ENCODE measurements at regions not wholly inside any gene's neighbourhood (a gene's known extent, or its start where the extent isn't known, plus 50 kb on each side); places are given as distances from the start of the nearest gene placed in this dataset.

DNA sequence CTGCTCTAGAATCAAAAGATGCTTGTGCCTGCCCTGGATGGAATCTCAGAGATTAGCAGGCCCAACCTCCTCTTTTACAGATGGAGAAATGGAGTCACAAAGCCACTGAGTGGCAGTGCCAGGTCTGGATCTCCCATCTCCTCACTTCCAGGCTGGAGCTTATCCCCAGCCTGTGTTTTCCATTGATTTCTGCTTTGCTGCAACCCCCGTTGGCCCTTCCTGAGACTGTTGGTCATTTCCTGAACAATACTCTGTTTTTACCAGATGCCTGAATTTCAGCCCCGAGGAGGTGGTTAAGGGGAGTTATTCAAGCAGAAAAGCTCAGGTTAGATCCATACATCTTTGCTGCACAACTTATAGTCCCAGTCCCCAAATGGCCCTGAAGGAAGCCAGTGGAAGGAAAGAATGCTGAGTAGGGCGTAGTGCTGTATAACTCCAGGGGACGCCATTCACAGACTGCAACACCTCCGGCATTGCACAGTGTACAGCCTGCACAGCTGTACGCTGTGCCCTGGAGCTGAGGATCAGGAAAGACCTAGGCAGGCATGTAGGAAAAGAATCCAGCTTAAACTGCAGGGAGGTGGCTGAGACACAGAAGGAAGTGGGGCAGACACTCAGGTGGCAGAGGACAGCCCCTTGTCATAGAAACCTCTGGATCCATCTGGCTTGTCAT is 77.5 kb downstream of the RPLP1 start:
- peak in 1 of 2 donors; percentile 35 for DNase-seq (ENCODE audit: low read depth in 2 of 2)

DNA sequence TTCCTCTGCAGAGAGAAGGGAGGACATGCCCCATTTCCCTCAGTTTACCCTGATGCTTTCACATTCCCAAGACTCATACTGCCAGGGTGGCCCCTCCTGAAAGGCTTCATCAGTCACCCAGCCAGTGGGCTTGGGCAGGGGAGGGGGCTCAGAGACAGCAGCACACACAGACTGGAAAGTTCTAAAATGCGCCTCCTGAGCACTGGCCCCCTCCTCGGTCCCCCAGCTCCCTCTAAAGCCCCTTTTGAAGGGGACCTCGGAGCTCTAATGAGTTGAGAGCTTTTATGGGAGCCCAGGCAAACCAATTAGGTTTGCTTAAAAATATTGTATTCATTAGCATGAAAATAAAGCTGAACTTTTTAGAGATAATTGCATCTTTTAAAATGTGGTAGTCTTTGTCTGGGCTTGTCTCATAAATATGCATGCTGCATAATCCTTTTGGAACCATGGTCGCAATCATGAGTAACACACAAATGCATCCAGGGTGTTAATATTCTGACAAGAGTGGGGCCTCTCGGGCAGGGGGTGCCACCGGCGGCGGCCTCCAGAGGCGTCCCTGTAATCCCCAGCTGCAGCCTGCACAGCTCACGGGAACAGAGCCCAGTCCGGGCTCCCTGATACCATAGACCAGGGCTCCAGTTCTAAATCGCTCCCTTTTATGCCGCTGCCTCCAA is 78.5 kb downstream of the RPLP1 start:
- DNase-seq (ENCODE audit: low read depth in 2 of 2) = no peak

DNA sequence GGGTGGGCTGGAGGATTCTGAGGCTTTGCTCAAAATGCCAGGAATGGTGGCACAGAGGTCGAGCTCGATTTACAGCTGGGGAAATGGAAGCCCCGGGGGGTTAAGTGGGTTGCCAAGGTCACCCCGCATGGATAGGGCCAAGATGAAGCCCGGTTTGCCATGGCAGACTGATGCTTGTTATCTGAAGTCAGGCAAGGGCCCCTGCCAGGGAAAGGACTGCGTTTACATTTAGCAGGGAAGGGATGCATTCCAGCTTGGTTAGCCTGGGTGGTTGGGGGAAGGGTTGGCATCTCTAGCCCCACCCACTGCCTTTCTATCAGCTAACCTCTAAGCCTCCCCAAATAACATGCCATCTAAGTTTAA is 79.0 kb downstream of the RPLP1 start:
- no peak for DNase-seq (ENCODE audit: low read depth in 2 of 2)

DNA sequence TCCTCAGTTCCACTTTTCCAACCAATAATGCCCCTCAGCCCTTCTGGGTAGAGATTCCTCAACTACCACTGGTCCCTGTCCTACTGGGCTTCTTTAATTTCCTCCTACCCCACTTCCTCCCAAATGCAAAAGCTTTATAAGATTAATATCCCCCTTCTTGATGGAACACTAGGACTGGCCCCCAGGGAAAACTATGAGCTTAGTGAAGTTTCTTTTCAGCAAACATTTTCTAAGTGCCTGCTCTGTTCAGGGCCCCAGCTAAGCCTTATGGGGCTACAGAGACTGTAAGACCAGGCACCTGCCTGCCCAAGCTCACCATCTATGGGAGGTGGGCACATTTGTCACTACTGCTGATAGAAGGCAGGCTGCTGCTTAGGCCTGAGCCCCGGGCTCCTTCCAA is 79.4 kb downstream of the RPLP1 start:
- no peak for DNase-seq (ENCODE audit: low read depth in 2 of 2)

DNA sequence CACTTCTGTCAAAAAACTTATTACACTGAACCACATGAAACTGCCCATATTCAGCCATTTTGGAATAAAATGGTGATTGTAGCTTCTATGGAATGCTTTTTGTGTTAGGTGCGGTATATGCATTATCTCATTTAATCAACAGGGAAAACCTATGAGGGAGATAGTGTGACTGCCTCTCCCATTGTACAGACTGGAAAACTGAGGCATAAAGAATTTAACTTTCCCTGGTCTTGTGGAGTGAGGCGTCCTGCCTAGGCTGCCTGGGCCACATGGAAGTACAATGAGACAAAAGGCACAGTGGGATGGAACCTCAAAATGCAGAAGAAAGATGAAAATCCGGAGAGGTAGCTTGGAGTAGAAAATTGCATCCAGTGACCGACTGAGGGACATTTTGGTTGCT is 80.2 kb downstream of the RPLP1 start:
- no peak for DNase-seq (ENCODE audit: low read depth in 2 of 2)

DNA sequence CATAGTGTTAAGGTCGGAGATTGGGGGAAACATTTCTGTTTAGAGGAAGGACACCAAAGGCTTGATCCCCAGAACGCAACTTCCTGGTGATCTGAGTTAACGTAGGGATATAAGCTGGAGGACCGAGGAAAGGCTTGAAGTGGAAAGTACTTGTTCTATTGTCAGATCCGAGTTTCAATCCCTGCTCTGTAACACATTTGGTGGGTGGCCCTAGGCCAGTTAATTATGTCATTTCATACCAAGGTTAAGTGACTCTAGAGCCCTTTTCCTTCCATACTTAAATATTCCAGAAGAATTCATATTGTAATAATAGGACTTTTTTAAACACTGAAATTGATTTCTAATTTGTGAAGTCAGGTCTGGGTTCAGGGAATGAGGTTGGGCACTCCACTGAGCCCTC is 80.9 kb downstream of the RPLP1 start:
- no peak for DNase-seq (ENCODE audit: low read depth in 2 of 2)

DNA sequence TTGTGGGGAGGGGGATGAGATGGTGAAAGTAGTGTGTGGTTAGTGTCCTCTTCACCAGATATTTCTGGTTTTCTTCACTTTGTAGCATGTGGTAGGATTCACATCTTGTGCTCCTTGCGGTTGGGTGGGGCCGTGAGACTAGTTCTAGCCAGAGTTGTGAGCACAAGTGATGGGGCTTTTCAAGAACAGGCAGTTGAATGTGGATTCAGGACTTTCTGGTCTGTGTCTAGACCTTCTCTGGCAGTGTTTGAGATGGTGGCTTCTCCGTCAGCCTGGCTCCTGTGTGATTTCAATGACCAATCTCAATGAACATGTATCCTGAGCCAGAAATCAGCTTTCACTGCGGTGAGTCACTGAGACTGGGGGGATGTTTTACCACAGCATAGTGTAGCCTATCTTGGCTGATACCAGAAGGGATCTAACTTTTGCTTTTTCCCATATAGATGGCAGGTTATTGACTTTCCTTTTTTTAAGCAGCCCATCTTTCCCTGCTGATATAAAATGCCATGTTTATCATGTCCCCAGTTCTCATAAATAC is 82.6 kb downstream of the RPLP1 start:
- DNase-seq (ENCODE audit: low read depth in 2 of 2) = no peak

DNA sequence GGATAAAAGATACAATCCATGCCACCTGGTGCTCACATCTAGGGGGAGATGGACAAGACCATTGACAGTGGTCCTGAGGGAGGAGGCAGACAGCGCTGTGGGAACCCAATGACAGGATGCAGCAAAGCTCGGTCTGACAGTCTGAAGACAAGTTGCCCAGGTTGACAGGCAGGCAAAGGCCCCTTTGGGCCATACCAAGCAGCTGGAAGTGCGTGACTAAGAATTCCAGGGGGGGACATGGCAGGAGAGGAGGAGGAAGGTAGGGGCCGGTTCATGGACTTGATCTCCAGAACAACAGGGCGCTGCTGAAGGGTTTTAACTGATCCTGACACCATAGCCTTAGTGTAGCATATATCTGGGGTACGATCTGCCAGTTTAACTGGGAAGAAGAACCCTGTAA is 83.4 kb downstream of the RPLP1 start:
- no peak for DNase-seq (ENCODE audit: low read depth in 2 of 2)

DNA sequence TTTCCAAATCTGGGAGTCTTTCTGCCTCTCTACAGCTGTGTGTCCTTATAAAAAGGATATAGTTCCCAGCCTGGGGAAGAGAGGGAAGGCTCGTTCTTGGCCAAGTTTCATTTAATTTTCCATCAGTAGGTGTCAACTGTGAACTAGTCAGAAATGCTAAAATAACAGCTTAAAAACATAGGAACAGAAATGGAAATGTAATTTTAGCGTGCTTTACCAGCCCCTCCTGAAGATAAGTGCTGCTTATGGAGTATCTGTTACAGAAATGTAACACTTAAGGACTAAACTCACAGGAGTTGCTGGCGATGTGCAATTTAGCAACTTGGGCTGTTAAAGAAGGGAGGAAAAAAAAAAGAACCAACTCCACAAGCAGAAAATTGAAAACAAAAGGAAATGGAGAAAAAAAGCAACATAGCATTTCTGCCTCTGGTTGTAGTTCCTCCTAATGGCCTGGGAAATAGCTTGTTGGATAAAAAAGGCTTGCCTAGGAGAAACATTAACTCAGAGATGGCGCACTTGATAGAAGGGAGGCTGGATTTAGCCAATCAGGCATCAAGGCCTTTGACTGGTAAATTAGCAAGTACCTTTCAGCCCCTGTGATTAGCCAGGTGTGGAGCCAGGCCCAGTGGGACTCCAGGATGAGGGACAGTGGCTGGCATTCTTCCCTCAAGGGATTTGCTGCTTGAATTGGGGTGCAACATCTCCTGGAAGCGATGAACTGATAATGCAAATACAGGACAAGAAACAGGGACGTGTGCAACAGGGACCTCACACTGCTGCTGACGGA is 84.3 kb downstream of the RPLP1 start:
- no peak for DNase-seq (ENCODE audit: low read depth in 2 of 2)

DNA sequence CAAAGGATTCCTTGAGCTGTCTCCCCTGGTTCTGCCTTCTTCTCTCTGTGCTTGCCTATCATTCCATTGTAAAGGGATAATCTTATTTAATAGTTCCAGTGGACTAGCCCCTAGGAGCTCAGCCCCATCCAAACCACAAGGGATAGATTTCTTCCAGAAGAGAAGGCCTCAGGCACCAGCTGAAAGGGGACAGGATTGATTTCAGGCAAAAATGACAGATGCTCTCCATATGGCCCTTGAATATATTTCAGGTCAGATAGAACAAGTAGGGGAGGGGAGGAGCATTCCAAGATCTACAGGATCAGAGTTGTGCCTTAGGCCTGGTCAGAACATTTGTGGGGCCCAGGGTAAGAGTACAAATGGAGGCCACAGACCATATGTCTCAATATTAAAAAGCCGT is 85.3 kb downstream of the RPLP1 start:
- no peak for DNase-seq (ENCODE audit: low read depth in 2 of 2)

DNA sequence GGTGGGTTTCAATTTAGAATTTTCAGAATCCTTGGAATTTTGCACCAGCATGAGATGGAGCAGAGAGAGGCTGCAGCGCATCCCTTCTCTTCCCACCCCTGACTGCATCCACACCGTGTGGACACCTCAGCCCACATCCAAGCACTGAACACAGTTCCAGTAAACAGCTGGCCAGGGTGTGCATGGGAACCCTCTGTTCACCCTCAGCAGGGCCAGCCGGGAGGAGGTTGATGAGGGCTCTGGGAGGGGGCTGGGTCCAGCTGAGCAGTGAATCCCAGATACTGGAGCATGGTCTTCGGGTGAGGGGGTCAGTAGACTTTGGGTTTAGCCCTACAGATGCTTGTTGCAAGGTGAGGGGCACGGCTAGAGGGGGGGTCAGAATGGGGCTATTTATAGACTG is 85.8 kb downstream of the RPLP1 start:
- no peak for DNase-seq (ENCODE audit: low read depth in 2 of 2)

DNA sequence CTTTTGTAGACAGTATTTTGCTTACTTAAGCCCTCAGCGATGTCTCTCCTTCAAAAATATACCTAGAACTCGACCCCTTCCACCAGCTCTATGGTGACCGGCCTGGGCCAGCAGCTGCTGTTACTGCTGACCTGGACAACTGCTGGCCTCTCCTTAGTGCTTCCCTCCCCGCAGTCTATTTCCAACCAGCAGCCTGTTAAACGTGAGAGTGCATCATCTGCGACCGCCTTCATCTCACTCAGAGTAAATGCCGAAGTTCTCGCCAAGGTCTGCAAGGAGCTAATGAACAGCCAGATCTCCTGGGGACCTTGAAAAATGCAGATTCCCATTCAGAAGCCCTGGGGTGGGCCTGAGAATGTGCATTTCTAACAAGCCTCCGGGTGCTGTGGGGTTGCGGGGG is 86.7 kb downstream of the RPLP1 start:
- no peak for DNase-seq (ENCODE audit: low read depth in 2 of 2)

DNA sequence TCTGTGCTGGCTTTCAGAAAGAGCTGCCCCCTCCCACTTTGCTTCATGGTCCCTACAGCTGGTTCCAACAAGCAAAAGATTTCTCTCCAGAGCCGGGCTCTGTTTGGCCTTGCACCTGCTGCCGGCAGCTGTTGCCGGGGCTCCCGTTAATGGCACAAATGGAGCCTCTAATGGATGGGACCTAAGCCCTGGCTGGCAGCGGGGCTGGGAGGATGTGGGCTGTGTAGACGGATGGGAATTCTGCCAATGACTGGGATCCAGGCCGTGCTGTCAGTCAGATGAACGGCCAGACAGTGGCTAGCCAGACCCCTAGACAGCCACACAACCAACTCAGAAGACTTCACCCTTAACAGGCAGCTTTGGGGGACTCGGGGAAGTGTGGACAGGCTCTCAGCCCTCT is 88.0 kb downstream of the RPLP1 start:
- DNase-seq (ENCODE audit: low read depth in 2 of 2) = no peak

DNA sequence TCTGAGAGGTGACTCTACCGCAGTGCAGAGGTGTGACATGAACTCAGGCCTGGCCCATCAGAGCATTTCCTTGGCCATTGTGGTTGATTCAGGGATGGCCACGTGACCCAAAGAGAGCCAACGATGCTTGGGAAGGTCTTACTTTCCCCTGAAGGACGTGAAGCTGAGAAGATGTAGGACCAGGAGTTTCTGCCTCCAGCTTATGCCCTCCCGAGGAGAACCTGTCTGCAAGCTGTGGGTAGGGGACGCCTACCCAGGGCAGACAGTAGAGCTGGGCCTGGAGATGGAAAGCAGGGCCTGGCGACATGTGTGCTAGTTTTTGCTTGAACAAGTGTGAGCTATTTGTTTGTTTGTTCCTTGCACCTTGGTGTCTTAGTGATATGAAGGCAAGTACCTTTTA is 89.4 kb downstream of the RPLP1 start:
- DNase-seq (ENCODE audit: low read depth in 2 of 2) = no peak

DNA sequence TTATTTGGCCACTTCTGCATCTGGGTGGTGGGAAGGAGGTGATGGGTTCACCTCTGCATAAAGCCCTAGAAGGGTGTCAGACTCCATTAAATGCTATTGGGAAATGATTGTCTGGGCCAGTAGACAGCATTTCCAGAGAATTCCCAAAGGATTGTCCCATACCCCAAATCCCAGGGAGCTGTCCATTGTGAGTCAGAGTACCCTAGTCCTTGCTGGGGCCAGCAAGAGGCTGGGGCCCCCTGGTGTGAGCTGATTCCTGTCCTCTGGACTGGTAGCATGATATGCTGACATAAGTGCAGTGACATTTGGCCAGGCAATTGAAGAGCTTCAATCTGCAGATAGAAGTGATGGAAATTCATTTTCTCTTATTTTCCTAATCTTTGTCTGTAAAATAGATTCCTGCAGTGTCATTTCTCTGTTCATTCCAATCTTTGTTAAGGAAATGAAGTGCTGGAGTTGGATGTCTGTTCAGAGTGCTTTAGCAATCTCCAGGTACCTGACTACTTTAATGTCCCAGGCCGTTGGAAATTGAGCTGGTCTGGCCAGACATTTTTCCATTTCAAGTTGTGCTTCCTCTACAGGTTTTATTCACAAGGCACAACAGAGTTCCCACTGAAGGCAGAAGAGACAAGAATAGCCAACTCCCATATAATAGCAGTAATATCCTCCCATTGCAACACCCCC is 91.2 kb downstream of the RPLP1 start:
- DNase-seq (ENCODE audit: low read depth in 2 of 2) = no peak

DNA sequence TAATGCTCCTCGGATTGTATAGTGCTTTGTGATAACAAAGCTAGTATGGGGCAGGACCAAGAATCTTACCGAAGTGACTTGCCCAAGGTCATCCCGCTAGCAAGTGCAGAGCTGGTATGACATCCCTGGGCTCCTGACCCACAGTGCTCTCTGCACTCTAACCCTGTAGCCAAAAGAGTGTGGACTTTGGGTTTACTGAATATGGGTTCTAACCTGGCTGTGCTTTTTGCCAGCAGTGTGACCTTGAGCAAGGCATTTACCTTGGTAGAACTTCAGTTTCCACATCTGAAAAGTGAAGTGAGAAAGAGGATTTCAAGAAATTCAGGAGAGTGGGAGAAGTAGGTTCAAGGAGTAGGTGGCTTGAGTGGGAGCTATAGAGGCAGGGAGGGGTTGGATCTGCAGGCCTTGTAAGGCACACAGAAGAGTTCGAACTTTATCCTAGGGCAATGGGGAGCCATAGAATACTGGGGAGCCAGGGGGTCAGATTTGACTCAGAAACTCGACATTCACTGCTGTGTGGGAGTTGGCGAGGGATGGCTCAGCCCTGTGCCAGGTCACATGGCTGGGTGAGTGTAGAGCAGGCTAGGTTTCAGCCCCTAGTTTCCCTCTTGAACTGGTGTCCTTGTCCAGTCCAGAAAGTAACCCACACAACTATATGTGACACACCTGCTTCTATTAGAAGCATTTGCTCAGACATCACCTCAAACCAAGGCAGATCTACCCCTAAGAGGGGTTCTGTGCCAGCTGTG is 91.9 kb downstream of the RPLP1 start:
- DNase-seq (ENCODE audit: low read depth in 2 of 2) = no peak

DNA sequence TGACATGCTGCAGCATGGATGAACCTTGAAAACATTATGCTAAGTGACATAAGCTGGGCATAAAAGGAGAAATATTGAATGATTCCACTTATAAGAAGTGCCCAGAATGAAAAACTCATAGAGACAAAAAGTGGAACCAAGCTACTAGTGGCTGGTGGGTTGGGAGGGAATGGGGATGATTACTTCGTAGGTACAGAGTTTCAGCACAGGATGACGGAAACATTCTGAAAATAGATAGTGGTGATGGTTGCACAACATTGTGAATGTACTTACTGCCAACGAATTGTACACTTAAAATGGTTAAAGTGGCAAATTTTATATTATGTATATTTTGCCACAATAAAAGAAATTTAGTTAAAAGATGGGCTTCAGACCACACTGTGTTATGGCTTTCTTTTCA is 93.6 kb downstream of the RPLP1 start:
- no peak for DNase-seq (ENCODE audit: low read depth in 2 of 2)

DNA sequence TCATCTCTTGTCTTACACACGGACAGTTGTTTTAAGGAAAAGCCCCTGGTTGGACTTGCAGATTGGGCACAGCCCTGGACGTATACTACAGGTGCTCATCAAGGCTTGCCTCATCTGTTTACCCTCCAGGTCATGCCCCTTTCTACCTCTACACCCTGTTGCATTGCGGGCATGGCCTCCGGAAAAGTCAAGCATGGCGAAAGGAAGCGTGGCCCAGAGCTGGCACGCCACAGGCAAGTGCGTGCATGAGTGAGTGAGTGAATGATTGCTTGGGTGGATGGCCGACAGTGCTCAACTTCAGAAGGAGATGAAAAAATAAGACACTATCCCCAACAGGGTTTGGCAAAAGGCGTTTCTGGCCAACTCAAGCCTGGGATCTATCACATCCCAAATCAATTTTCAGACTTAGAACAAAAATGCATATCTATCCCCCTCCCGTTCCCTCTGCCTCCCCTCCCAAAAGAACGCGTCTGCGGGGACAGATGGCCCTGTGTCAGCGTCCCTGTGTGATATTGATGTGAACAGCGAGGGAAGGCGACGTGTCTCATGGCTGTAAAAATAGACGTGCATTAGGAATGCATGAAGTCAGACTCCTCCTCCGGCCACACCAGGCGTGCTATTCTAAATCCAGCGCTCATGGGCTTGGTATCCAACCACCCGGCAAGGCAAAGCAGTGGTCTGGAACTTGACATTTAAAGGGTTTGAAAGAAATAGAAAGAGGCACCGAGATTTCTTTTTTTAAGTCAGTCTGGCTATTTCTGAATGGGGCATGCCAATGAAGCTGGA is 96.0 kb downstream of the RPLP1 start:
- DNase-seq (ENCODE audit: low read depth in 2 of 2) = no peak

DNA sequence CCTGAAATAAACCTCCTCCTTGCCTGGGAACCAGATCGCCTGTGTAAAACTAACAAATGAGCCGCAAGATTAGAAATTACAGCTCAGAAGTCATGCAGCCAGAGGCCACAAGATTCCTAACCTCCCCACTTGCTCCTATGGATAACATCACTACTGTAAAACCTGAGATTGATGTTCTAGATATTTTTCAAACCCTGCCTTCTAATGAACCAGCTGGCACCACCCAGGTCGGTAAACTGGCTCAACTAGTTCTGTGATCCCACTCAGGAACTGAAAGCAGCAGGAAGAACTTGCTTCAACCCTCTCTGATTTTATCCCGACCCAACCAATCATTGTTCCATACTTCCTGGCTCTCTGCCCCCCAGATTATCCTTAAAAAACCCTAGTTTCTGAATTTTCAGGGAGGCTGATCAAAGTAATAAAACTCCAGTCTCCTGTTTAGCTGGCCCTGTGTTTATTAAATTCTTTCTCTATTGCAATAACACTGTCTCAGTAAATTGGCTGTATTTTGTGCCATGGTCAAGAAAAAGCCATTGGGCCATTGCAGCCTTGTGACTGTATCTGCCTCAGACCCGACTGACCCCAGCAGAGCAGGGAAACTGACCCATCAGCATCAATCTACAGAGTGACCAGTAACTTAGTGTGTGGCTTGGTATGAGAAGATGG is 98.9 kb downstream of the RPLP1 start:
- no peak for DNase-seq (ENCODE audit: low read depth in 2 of 2)

Measured in dermis microvascular lymphatic vessel endothelial cell (primary cell).